Small intestine (tissue), 7 donors: ENCODE measurements at regions not wholly inside any gene's neighbourhood (a gene's known extent, or its start where the extent isn't known, plus 50 kb on each side); places are given as distances from the start of the nearest gene placed in this dataset.
A peak's percentile ranks its signal among the peaks of the same experiment; 100 is the strongest.

ENCODE experiments used
- DNase-seq, 2 donors: peaks; one replicate each; pipeline versions ENCODE4 v3.0.0 to v3.0.0-alpha.2; 2013
- FAIRE-seq: peaks from 2 replicates; lab custom pipeline; 2012; peaks lifted over from hg19 to GRCh38; lab: Jason Lieb, UNC
- H3K27ac ChIP-seq, 3 donors: one replicate each; pipeline ENCODE4 v1.5.1; 2013; ENCODE audit warnings: low read length in 2 of 3, mild to moderate bottlenecking in 2 of 3, control low read depth in 1 of 3, inconsistent platforms in 1 of 3, low read depth in 1 of 3, moderate library complexity in 1 of 3
- H3K27me3 ChIP-seq, 3 donors: one replicate each; pipeline ENCODE4 v1.6.1; 2013; ENCODE audit warnings: low read length in 3 of 3, inconsistent platforms in 1 of 3; ENCODE audit not compliant: control insufficient read depth in 3 of 3, insufficient read depth in 3 of 3
- H3K36me3 ChIP-seq, 3 donors: one replicate each; pipeline ENCODE4 v1.6.1; 2013; ENCODE audit warnings: low read length in 3 of 3, inconsistent platforms in 1 of 3, low read depth in 1 of 3, mild to moderate bottlenecking in 1 of 3, moderate library complexity in 1 of 3; ENCODE audit not compliant: control insufficient read depth in 3 of 3, insufficient read depth in 2 of 3
- H3K4me1 ChIP-seq, 3 donors: one replicate each; pipeline ENCODE4 v1.6.1; 2013; ENCODE audit warnings: low read length in 2 of 3, inconsistent platforms in 1 of 3, low read depth in 1 of 3, mild to moderate bottlenecking in 1 of 3, moderate library complexity in 1 of 3; ENCODE audit not compliant: control insufficient read depth in 3 of 3, insufficient read depth in 2 of 3
- H3K4me3 ChIP-seq, 3 donors: one replicate each; pipeline ENCODE4 v1.5.1; 2013; ENCODE audit warnings: low read length in 3 of 3, control low read depth in 1 of 3, inconsistent platforms in 1 of 3, low read depth in 1 of 3, mild to moderate bottlenecking in 1 of 3, moderate library complexity in 1 of 3
- H3K9me3 ChIP-seq, 2 donors: one replicate each; pipeline ENCODE4 v1.6.1; 2013; ENCODE audit warnings: low read depth in 1 of 2, low read length in 1 of 2; ENCODE audit not compliant: control insufficient read depth in 2 of 2, insufficient read depth in 1 of 2
- WGBS, 3 donors: extraction: QIAGEN DNeasy Blood & Tissue Kit; methylation state at CpG; one replicate each; pipeline ENCODE4 v1.1.7; 2013; 5-methylcytosine and 5-hydroxymethylcytosine counted together
- donor health status: healthy with polysubstance abuse.
- donor health status: control.
- donor health status: control.
- donor health status: Bipolar disorder and iron deficiency.
- donor health status: healthy.

DNA sequence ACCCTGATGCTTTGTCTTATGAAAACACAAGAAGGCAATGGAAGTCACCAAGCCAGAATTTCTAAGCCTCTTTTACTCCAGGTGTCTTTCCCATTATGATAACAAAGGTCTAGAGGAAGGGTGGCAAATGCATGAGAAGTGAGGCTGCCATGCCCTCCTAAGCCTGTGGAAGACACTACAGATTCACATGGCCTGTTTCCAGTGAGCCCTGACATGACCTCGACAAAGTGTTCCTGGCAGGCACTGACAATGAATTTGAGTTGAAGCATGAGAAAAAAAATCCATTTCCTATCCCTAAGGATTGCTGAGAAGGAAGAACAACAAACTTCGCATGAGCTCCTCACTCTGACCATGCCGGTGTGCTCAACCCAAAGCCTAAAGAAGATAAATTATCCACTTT, 268.0 kb downstream of the HTR7 start:
- DNase-seq: no peak
- Histone ChIP-seq H3K4me3 (no peak overlapping the region), H3K27ac (no peak overlapping the region), H3K27me3 (no peaks in the 10 kb centered on the region), H3K36me3 (no peaks in the 10 kb centered on the region), H3K9me3 (no peaks in the 10 kb centered on the region), H3K4me1 (no peaks in the 10 kb centered on the region)
- FAIRE-seq: no peak
- 43 to 88% (median 76%) methylated on average over 3 of the region's 3 CpGs for WGBS, 3 donors

DNA sequence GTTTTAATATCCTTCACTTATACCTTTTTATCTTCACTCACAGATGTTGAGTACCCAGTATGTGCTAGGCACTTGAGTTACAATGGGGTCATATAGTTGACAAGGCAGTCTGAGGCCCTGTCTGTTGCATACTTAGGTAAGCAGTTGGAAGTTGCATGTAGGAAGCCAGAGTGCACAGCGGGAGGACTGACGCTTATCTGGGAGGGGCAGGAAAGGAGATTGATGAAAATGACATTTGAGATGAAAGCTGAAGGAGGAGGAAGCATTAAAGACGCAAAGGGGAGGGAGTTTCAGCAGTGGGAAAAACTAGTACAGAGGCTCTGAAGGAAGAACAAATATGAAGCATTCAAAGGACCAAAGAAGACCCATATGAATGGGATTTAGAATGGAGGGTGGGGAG, 266.2 kb downstream of the HTR7 start:
- no peaks in the 10 kb centered on the region for H3K9me3 ChIP-seq
- DNase-seq: no peak
- H3K4me3 ChIP-seq: no peak overlapping the region
- no peak for FAIRE-seq
- no peaks in the 10 kb centered on the region for H3K36me3 ChIP-seq
- no peaks in the 10 kb centered on the region for H3K4me1 ChIP-seq
- WGBS, 3 donors: 50 to 67% (median 53%) methylated on average over 3 of the region's 3 CpGs
- no peak overlapping the region for H3K27ac ChIP-seq
- H3K27me3 ChIP-seq: no peaks in the 10 kb centered on the region

DNA sequence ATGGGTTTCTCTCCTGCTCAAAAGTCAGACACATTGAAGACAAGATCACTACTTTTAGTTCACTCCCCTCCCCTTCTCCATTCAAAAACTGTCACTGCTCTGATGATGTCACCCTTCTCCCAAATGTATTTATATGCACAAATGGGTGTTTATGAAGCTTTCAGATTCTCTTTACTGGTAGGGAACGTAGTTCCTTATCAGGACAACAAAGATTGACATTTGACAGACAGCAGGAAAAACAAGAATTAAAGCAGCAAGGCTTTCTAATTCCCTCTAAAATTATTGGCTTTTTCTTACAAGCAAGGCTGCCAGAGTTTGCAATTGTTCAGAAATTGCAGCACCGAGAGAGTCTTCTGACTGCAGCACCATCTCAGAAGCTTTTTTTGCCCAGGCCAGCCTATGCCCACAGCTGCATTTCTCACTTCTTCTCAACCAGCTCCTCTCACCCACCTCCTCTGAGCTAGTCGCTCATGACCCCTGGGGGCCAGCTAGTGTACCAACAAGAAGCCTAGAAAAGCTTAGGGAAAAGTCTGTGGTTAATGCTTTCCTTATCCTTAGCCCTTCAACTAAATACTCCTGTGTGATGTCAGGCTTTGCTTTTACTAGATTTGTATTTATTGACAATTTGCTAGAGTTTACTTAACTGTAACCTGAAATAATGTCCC, 265.1 kb downstream of the HTR7 start:
- DNase-seq (peak; percentile 20 to 55), FAIRE-seq (no peak)
- H3K36me3 ChIP-seq: no peaks in the 10 kb centered on the region
- no peaks in the 10 kb centered on the region for H3K27me3 ChIP-seq
- H3K4me3 ChIP-seq: no peak overlapping the region
- H3K9me3 ChIP-seq: no peaks in the 10 kb centered on the region
- H3K27ac ChIP-seq: no peak overlapping the region
- no peaks in the 10 kb centered on the region for H3K4me1 ChIP-seq
- WGBS, 3 donors: 19 to 30% (median 24%) methylated on average over 3 of the region's 3 CpGs

DNA sequence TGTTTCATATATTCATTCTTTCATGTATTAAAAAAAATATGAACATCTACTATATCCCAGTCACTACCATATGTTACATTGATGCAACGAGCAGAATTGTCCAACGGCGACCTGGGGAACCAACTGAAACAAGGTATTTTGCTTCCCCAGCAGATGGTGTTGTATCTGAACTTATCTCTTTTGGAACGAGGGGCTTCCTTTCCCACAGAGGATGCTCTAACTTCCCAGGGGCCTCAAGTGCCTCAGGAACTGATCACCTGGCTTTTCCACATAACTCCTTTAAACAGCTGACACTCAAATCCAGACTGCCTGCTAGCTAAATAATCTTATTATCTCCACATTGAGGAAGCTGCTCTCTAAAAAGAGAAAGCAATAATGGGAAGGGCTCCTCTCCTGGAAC, 259.3 kb downstream of the HTR7 start:
- no peaks in the 10 kb centered on the region for H3K27me3 ChIP-seq
- FAIRE-seq (no peak), DNase-seq (no peak)
- peak overlapping the region in 1 of 3 donors; percentile 19 for H3K27ac ChIP-seq
- no peaks in the 10 kb centered on the region for H3K4me1 ChIP-seq
- no peak overlapping the region for H3K4me3 ChIP-seq
- peaks cover 0 to 6% of the 10 kb centered on the region in 2 donors for H3K9me3 ChIP-seq
- WGBS, 3 donors: 68 to 78% (median 72%) methylated on average over 4 of the region's 4 CpGs
- no peaks in the 10 kb centered on the region for H3K36me3 ChIP-seq

DNA sequence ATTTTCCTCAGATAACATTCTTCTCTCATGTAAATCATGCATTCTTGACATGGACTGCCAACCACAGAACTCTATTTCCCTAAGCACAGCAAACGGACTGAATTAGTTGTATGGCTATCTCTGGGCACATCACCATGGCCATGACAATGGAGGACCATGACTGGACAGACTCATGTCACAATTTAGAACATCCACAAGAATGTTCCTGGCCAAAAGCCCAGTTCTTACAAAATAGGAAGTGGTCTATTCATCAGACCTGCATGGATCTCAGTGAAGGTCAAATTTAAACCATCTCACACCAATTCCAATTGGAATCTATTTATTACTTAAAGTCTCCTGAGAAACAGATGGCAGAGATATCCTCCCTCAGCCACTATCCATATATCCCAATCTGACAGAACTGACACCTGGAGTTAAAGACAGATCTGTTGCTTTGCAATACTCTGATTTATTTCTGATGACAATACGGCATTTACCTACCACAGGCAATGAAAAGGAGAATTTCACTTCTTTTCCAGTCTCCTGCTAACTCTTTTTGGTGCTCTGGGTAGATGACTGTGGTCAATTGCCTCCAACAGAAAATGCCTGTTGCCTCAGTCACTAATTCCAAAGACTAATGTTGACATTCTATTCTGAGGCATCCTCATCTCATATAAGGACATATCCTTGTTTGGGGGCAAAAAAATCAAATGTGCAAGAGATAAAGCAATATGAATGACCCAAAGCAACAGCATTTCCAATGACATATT, 254.8 kb downstream of the HTR7 start:
- H3K27me3 ChIP-seq: no peaks in the 10 kb centered on the region
- no peak for FAIRE-seq
- no peak overlapping the region for H3K27ac ChIP-seq
- WGBS, 3 donors: 63 to 72% (median 69%) methylated on average over 2 of the region's 2 CpGs
- H3K4me3 ChIP-seq: no peak overlapping the region
- no peaks in the 10 kb centered on the region for H3K36me3 ChIP-seq
- peaks cover 0 to 6% of the 10 kb centered on the region in 2 donors for H3K9me3 ChIP-seq
- DNase-seq: no peak
- H3K4me1 ChIP-seq: no peaks in the 10 kb centered on the region

DNA sequence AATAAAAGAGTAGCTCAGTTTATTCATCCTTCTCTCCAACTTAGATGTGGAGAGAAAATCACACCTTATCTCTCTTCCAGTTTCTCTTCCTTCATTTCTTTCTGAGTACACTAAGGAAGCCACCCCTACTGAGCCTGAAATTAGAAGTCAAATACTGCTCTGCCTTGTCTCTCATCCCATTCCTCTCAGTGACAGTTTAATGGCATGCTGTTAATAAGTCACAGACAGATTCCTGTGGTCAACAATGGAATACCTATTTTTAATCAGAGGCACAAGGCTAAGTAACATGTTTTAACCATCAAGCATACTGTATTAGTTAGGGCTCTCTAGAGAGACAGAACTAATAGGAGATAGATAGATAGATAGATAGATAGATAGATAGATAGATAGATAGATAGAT, 253.2 kb downstream of the HTR7 start:
- Histone ChIP-seq H3K27ac (no peak overlapping the region), H3K4me3 (no peak overlapping the region)
- FAIRE-seq: no peak

DNA sequence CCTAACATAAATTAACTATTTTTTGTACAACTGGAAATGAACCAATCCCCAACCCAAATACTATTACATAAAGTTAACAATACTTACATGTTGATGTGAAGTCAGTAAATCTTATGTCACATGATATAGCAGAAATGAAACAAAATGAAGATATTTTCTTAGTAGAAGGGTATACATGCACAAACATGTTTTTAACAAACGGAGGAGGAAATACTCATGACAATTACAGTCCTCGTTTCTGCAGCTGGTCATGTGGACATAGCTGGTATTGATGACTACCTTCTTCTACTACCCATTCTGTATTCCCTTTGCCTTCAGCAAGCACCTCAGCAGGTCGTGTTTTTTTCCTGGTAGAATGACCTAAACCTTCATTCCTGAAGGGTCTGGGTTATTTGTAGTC, 252.3 kb downstream of the HTR7 start:
- Histone ChIP-seq H3K27me3 (no peaks in the 10 kb centered on the region), H3K27ac (no peak overlapping the region), H3K4me3 (no peak overlapping the region), H3K4me1 (no peaks in the 10 kb centered on the region), H3K36me3 (no peaks in the 10 kb centered on the region), H3K9me3 (peaks cover 1 to 6% of the 10 kb centered on the region in 2 donors)
- DNase-seq (no peak), FAIRE-seq (no peak)
- WGBS, 3 donors: 54 to 66% (median 58%) methylated on average over 3 of the region's 3 CpGs

More for the DNA sequence above, 253.2 kb downstream of the HTR7 start:
- Histone ChIP-seq H3K4me1 (no peaks in the 10 kb centered on the region), H3K27me3 (no peaks in the 10 kb centered on the region), H3K9me3 (peaks cover 1 to 6% of the 10 kb centered on the region in 2 donors), H3K36me3 (no peaks in the 10 kb centered on the region)
- DNase-seq: no peak

DNA sequence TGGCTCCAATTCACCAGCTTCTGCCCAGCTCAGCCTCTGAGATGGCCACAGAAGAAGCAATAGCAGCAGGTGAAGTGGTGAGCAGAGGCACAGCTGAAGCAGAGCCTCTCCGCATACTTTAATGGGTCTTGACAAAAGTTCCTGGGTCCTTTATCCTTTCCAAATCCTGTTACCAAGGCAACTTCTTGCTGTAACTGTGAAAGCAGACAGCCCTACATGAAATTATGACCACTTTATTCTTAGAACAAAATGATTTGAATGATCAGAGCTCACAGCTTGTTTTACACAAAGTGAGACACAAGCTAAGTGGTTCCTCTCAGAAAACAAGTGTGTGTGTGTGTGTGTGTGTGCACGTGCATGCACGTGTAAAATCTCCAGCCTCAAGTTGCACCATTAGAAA, 245.6 kb downstream of the HTR7 start:
- Histone ChIP-seq H3K27me3 (peaks cover 0 to 1% (median 0%) of the 10 kb centered on the region in 3 donors), H3K36me3 (no peaks in the 10 kb centered on the region), H3K9me3 (peaks cover 0 to 1% of the 10 kb centered on the region in 2 donors), H3K4me1 (no peaks in the 10 kb centered on the region), H3K27ac (no peak overlapping the region), H3K4me3 (no peak overlapping the region)
- FAIRE-seq: no peak
- DNase-seq: no peak
- 58 to 63% (median 63%) methylated on average over 3 of the region's 3 CpGs for WGBS, 3 donors
